ENCODE measurements at regions not wholly inside any gene's neighbourhood (a gene's known extent, or its start where the extent isn't known, plus 50 kb on each side); places are given as distances from the start of the nearest gene placed in this dataset.

- Histone ChIP-seq H3K9me2 (ENCODE audit: insufficient read depth) (no peaks in the 10 kb centered on the region), H4K20me1 (replicated peaks; ENCODE audit: insufficient read depth) (no peaks in the 10 kb centered on the region), H3K36me3 (ENCODE audit: insufficient read depth) (no peaks in the 10 kb centered on the region), H2AFZ (no peak overlapping the region), H3K27me3 (ENCODE audit: insufficient read depth) (peaks cover 32% of the 10 kb centered on the region), H3K79me2 (replicated peaks; ENCODE audit: insufficient read depth) (no peaks in the 10 kb centered on the region), H3K4me1 (ENCODE audit: insufficient read depth) (peaks cover 24% of the 10 kb centered on the region), H3K4me3 (no peak overlapping the region), H3F3A (replicated peaks; ENCODE audit: low read depth) (no peaks in the 10 kb centered on the region), H3K27ac (ENCODE audit: low read depth) (no peak overlapping the region), H3K4me2 (no peak overlapping the region)
- TF ChIP-seq NANOG (IDR thresholded peaks at IDR 0.05; ENCODE audit: borderline replicate concordance) (no peak), REST (IDR thresholded peaks at IDR 0.05; ENCODE audit: unreplicated experiment) (no peak), ZNF114 (CRISPR knock-in tag; IDR thresholded peaks at IDR 0.05) (no peak), STAT1 (IDR thresholded peaks at IDR 0.05; ENCODE audit: unreplicated experiment) (no peak), POLR2AphosphoS5 (IDR thresholded peaks at IDR 0.05; ENCODE audit: low read depth) (no peak), EZH2phosphoT487 (IDR thresholded peaks at IDR 0.05; ENCODE audit: unreplicated experiment) (no peak)
- TF ChIP-seq, protein P1, sequence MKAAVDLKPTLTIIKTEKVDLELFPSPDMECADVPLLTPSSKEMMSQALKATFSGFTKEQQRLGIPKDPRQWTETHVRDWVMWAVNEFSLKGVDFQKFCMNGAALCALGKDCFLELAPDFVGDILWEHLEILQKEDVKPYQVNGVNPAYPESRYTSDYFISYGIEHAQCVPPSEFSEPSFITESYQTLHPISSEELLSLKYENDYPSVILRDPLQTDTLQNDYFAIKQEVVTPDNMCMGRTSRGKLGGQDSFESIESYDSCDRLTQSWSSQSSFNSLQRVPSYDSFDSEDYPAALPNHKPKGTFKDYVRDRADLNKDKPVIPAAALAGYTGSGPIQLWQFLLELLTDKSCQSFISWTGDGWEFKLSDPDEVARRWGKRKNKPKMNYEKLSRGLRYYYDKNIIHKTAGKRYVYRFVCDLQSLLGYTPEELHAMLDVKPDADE (IDR thresholded peaks at IDR 0.05), result no peak
- TF ChIP-seq, protein P2, sequence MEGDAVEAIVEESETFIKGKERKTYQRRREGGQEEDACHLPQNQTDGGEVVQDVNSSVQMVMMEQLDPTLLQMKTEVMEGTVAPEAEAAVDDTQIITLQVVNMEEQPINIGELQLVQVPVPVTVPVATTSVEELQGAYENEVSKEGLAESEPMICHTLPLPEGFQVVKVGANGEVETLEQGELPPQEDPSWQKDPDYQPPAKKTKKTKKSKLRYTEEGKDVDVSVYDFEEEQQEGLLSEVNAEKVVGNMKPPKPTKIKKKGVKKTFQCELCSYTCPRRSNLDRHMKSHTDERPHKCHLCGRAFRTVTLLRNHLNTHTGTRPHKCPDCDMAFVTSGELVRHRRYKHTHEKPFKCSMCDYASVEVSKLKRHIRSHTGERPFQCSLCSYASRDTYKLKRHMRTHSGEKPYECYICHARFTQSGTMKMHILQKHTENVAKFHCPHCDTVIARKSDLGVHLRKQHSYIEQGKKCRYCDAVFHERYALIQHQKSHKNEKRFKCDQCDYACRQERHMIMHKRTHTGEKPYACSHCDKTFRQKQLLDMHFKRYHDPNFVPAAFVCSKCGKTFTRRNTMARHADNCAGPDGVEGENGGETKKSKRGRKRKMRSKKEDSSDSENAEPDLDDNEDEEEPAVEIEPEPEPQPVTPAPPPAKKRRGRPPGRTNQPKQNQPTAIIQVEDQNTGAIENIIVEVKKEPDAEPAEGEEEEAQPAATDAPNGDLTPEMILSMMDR (conservative IDR thresholded peaks at IDR 0.05; ENCODE audit: low read depth in 2 of 2), result no peak
- Mint-ChIP-seq H3K4me1 (peaks cover 10% of the 10 kb centered on the region; the same call in 2 of the 3 replicates), H3K36me3 (ENCODE audit: low read depth) (peaks cover 15% of the 10 kb centered on the region; the same call in 2 of the 3 replicates), H3K27ac (no peak overlapping the region), H3K27me3 (ENCODE audit: insufficient read depth, low read depth, poor library complexity) (peaks cover 5% of the 10 kb centered on the region), H3K4me3 (no peak overlapping the region), H3K9me3 (peaks cover 32% of the 10 kb centered on the region)
- ATAC-seq (no peak), DNase-seq (ENCODE audit: low spot score) (no peak)
Observed at GRCh38 chr6:114581293-114581692, 238.5 kb upstream of the HS3ST5 start.

- Histone ChIP-seq H4K20me1 (replicated peaks; ENCODE audit: insufficient read depth) (no peaks in the 10 kb centered on the region), H3F3A (replicated peaks; ENCODE audit: low read depth) (no peaks in the 10 kb centered on the region), H3K79me2 (replicated peaks; ENCODE audit: insufficient read depth) (no peaks in the 10 kb centered on the region), H3K27ac (ENCODE audit: low read depth) (no peak overlapping the region), H3K4me3 (no peak overlapping the region), H3K27me3 (ENCODE audit: insufficient read depth) (peaks cover 36% of the 10 kb centered on the region), H3K9me2 (ENCODE audit: insufficient read depth) (no peaks in the 10 kb centered on the region), H3K4me2 (no peak overlapping the region), H3K36me3 (ENCODE audit: insufficient read depth) (no peaks in the 10 kb centered on the region), H2AFZ (no peak overlapping the region), H3K4me1 (ENCODE audit: insufficient read depth) (peaks cover 28% of the 10 kb centered on the region)
- no peak overlapping the region for H3K27ac Mint-ChIP-seq
- peaks cover 10% of the 10 kb centered on the region; the same call in 2 of the 3 replicates for H3K4me1 Mint-ChIP-seq
- peaks cover 28% of the 10 kb centered on the region for H3K9me3 Mint-ChIP-seq
- TF ChIP-seq CREB1 (CRISPR knock-in tag; IDR thresholded peaks at IDR 0.05; ENCODE audit: low read depth), result no peak
- H3K4me3 Mint-ChIP-seq, result no peak overlapping the region
- peaks cover 5% of the 10 kb centered on the region for H3K27me3 Mint-ChIP-seq (ENCODE audit: insufficient read depth, low read depth, poor library complexity)
- ATAC-seq (no peak), DNase-seq (ENCODE audit: low spot score) (no peak)
- H3K36me3 Mint-ChIP-seq (ENCODE audit: low read depth), result peaks cover 11% of the 10 kb centered on the region; the same call in 2 of the 3 replicates
Observed at GRCh38 chr6:114580882-114581281, 238.1 kb upstream of the HS3ST5 start.

Data from GM23338 (cell line).